Kidney epithelial cell (primary cell): ENCODE measurements at regions not wholly inside any gene's neighbourhood (a gene's known extent, or its start where the extent isn't known, plus 50 kb on each side); places are given as distances from the start of the nearest gene placed in this dataset.

Experiments
- DNase-seq: peaks from one replicate; pipeline ENCODE4 v3.0.0-alpha.2; 2010; ENCODE audit warnings: low read depth
- H3K27me3 ChIP-seq: 2 replicates; pipeline ENCODE4 v1.6.0; 2011; ENCODE audit warnings: low read length; ENCODE audit not compliant: control insufficient read depth, insufficient read depth
- H3K36me3 ChIP-seq: 2 replicates; pipeline ENCODE4 v1.5.1; 2011; ENCODE audit warnings: low read length; ENCODE audit not compliant: control insufficient read depth, insufficient read depth
- H3K4me3 ChIP-seq: 2 replicates; pipeline ENCODE4 v1.5.1; 2011; ENCODE audit warnings: low read depth, mild to moderate bottlenecking, control low read depth, low read length
- TF ChIP-seq, protein P1 (sequence below): IDR thresholded peaks from 2 replicates; pipeline ENCODE4 v1.5.1; 2011; ENCODE audit warnings: mild to moderate bottlenecking, moderate library complexity, low read length, control low read depth, inconsistent platforms; ENCODE audit not compliant: insufficient read depth, poor library complexity, severe bottlenecking

DNA sequence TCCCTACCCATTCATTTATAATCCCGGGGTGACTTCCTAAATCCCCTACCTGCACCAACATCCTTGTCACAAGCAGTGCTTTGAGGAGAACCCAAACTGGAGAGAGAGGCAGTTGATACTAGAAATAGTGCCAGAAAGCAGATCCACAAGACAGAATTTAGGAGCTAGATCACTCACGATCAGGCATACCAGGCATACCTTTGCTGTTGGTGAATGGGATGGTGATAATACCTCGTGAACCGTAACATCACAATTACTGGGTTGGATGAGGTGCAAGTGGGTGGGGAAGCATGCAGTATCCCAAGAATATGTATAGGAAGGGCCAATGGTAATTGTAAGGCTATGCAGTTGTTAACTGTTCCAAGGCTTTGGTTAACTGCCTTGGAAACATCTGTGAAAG is 129.3 kb downstream of the TMA16 start:
- no peaks in the 10 kb centered on the region for H3K27me3 ChIP-seq
- no peaks in the 10 kb centered on the region for H3K36me3 ChIP-seq
- H3K4me3 ChIP-seq = no peak overlapping the region
- no peak for DNase-seq
- TF ChIP-seq, protein P1, sequence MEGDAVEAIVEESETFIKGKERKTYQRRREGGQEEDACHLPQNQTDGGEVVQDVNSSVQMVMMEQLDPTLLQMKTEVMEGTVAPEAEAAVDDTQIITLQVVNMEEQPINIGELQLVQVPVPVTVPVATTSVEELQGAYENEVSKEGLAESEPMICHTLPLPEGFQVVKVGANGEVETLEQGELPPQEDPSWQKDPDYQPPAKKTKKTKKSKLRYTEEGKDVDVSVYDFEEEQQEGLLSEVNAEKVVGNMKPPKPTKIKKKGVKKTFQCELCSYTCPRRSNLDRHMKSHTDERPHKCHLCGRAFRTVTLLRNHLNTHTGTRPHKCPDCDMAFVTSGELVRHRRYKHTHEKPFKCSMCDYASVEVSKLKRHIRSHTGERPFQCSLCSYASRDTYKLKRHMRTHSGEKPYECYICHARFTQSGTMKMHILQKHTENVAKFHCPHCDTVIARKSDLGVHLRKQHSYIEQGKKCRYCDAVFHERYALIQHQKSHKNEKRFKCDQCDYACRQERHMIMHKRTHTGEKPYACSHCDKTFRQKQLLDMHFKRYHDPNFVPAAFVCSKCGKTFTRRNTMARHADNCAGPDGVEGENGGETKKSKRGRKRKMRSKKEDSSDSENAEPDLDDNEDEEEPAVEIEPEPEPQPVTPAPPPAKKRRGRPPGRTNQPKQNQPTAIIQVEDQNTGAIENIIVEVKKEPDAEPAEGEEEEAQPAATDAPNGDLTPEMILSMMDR = no peak

DNA sequence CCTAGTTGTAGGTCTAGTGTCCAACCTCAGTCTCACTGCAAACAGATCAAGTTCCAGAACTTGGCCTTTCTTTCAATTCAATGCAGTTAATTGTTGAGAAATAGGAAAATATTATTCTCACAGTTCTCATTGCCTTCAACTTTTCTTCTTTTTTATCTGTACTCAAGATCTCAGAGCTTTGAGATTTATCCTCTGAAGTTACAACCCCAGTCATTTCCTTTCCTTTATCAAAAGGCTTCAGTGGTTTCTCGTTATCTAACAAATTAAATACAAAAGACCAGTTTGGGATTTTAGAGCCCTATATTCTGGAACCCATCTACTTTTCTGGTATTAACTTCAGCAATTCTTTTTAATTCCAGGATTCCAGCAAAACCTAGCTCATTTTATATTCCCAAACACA is 130.2 kb downstream of the TMA16 start:
- no peak for DNase-seq
- Histone ChIP-seq H3K27me3 (no peaks in the 10 kb centered on the region), H3K4me3 (no peak overlapping the region), H3K36me3 (no peaks in the 10 kb centered on the region)
- TF ChIP-seq, protein P1 = no peak

DNA sequence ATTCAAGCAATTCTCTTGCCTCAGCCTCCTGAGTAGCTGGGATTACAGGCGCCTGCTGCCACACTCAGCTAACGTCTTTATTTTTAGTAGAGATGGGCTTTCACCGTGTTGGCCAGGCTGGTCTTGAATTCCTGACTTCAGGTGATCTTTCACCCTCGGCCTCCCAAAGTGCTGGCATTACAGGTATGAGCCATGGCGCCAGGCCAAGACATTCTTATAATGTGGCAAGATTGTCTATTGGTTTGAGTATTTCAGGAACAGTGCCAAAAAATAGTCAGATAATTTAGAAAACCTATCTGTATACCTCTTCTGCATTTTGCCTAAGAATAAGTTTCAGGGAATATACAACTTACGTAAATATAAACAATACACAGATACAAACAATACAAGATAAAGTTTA is 136.8 kb downstream of the TMA16 start:
- Histone ChIP-seq H3K4me3 (no peak overlapping the region), H3K36me3 (no peaks in the 10 kb centered on the region), H3K27me3 (no peaks in the 10 kb centered on the region)
- TF ChIP-seq, protein P1 = no peak
- DNase-seq = no peak

DNA sequence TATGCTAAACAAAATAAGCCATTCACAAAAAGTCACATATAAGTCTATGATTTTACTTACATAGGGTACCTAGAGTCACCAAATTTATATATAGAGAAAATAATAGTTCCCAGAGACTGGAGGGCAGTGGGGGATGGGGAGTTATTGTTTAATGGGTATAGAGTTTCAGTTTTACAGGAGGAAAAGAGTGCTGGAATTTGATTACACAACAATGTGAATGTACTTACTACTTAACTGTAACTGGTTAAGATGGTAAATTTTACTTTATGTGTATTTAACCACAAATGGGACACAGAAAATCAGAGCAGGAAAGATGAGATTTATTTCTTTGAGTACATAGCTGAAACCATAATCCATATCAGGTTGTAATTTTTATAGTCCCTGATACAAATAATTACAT is 144.4 kb downstream of the TMA16 start:
- Histone ChIP-seq H3K4me3 (no peak overlapping the region), H3K36me3 (no peaks in the 10 kb centered on the region), H3K27me3 (no peaks in the 10 kb centered on the region)
- DNase-seq = no peak
- TF ChIP-seq, protein P1 = no peak

DNA sequence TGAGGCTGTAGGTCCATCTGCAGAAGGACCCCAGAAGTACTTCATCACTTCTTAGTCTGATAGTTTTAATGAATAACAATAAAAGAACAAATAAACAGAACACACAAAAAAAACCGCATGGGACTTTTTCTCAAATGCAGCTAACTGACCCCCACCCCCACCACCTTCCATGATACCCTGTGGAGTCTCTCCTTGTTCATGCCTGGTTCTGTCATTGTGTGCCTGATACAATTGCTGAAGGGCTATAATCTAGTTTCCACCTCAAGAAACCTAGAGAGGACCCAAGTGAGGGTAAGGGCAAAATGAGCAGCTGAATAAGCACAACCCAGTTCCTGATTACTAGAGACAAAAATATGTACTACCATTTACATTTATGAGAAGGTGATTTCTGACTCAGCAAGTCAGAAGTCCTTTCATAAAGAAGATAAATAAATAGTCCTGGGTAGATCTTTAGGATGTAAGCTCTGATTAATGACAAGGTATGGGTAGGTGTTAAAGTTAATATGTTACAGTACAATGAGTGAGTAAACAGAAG is 155.1 kb downstream of the TMA16 start:
- Histone ChIP-seq H3K4me3 (no peak overlapping the region), H3K36me3 (no peaks in the 10 kb centered on the region), H3K27me3 (no peaks in the 10 kb centered on the region)
- TF ChIP-seq, protein P1 = no peak
- DNase-seq = no peak

DNA sequence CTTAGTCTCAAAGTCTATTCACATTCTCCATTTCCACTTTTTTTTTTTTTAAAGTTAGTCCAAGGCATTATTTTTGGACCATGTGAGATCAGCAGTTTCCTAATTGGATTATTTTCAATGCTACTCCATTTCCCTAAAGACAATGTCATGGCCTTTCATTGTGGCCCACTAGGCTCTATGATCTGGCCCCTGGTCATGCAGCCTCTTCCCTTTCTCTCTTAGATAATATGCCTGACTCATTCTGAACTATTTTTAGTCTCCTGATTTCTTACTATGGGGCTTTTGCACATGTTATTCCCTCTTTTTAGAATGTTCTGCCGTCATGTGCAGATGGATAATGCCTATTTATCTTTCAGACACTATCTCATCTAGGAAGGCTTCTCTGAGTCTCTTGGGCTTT is 157.3 kb downstream of the TMA16 start:
- no peak for DNase-seq
- H3K27me3 ChIP-seq = no peaks in the 10 kb centered on the region

More for the DNA sequence above, 157.3 kb downstream of the TMA16 start:
- H3K4me3 ChIP-seq = no peak overlapping the region
- TF ChIP-seq, protein P1 = no peak
- no peaks in the 10 kb centered on the region for H3K36me3 ChIP-seq
